ENCODE measurements at regions not wholly inside any gene's neighbourhood (a gene's known extent, or its start where the extent isn't known, plus 50 kb on each side); places are given as distances from the start of the nearest gene placed in this dataset.

GRCh38 chr22:26851125-26851524 lies 193.7 kb downstream of the MIAT start:
- H3K27me3 ChIP-seq (ENCODE audit: low read depth): peaks cover 6% of the 10 kb centered on the region
- no peaks in the 10 kb centered on the region for H3K4me1 ChIP-seq
- no peak for DNase-seq
- H3K27ac ChIP-seq (replicated peaks): no peak overlapping the region
- H3K4me3 ChIP-seq: no peak overlapping the region
- H3K36me3 ChIP-seq: no peaks in the 10 kb centered on the region
- intact Hi-C loops (cut with micrococcal nuclease): no loop called here
- TF ChIP-seq CTCF (IDR thresholded peaks at IDR 0.05; ENCODE audit: borderline replicate concordance): no peak
- H3K9me3 ChIP-seq (replicated peaks): no peaks in the 10 kb centered on the region

GRCh38 chr22:26852176-26852575 lies 194.8 kb downstream of the MIAT start:
- H3K27me3 ChIP-seq (ENCODE audit: low read depth): peaks cover 6% of the 10 kb centered on the region
- no peaks in the 10 kb centered on the region for H3K9me3 ChIP-seq (replicated peaks)
- H3K27ac ChIP-seq (replicated peaks): no peak overlapping the region
- H3K36me3 ChIP-seq: no peaks in the 10 kb centered on the region
- DNase-seq: no peak
- intact Hi-C loops (cut with micrococcal nuclease): no loop called here
- TF ChIP-seq CTCF (IDR thresholded peaks at IDR 0.05; ENCODE audit: borderline replicate concordance): no peak
- H3K4me3 ChIP-seq: no peak overlapping the region
- no peaks in the 10 kb centered on the region for H3K4me1 ChIP-seq

- intact Hi-C loops (cut with micrococcal nuclease): no loop called here
- Histone ChIP-seq H3K36me3 (no peaks in the 10 kb centered on the region), H3K27me3 (ENCODE audit: low read depth) (peaks cover 6% of the 10 kb centered on the region), H3K9me3 (replicated peaks) (no peaks in the 10 kb centered on the region), H3K4me1 (no peaks in the 10 kb centered on the region), H3K27ac (replicated peaks) (no peak overlapping the region), H3K4me3 (no peak overlapping the region)
- TF ChIP-seq CTCF (IDR thresholded peaks at IDR 0.05; ENCODE audit: borderline replicate concordance): no peak
- DNase-seq: no peak
Measured at GRCh38 chr22:26853071-26853470, 195.7 kb downstream of the MIAT start.

GRCh38 chr22:26853495-26853894 lies 196.1 kb downstream of the MIAT start:
- H3K27ac ChIP-seq (replicated peaks): no peak overlapping the region
- intact Hi-C loops (cut with micrococcal nuclease): no loop called here
- no peak overlapping the region for H3K4me3 ChIP-seq
- no peaks in the 10 kb centered on the region for H3K4me1 ChIP-seq
- no peaks in the 10 kb centered on the region for H3K36me3 ChIP-seq
- TF ChIP-seq CTCF (IDR thresholded peaks at IDR 0.05; ENCODE audit: borderline replicate concordance): no peak
- no peak for DNase-seq
- peaks cover 6% of the 10 kb centered on the region for H3K27me3 ChIP-seq (ENCODE audit: low read depth)
- no peaks in the 10 kb centered on the region for H3K9me3 ChIP-seq (replicated peaks)

GRCh38 chr22:26857169-26857568 lies 199.8 kb downstream of the MIAT start:
- H3K9me3 ChIP-seq (replicated peaks): no peaks in the 10 kb centered on the region
- no peaks in the 10 kb centered on the region for H3K36me3 ChIP-seq
- H3K4me3 ChIP-seq: no peak overlapping the region
- intact Hi-C loops (cut with micrococcal nuclease): no loop called here
- DNase-seq: no peak
- H3K27ac ChIP-seq (replicated peaks): no peak overlapping the region
- no peaks in the 10 kb centered on the region for H3K4me1 ChIP-seq
- H3K27me3 ChIP-seq (ENCODE audit: low read depth): no peaks in the 10 kb centered on the region
- TF ChIP-seq CTCF (IDR thresholded peaks at IDR 0.05; ENCODE audit: borderline replicate concordance): no peak

- no peaks in the 10 kb centered on the region for H3K27me3 ChIP-seq (ENCODE audit: low read depth)
- H3K27ac ChIP-seq (replicated peaks): no peak overlapping the region
- no peak for DNase-seq
- intact Hi-C loops (cut with micrococcal nuclease): no loop called here
- no peak for TF ChIP-seq CTCF (IDR thresholded peaks at IDR 0.05; ENCODE audit: borderline replicate concordance)
- no peak overlapping the region for H3K4me3 ChIP-seq
- no peaks in the 10 kb centered on the region for H3K4me1 ChIP-seq
- peaks cover under 1% of the 10 kb centered on the region for H3K9me3 ChIP-seq (replicated peaks)
- peaks cover 3% of the 10 kb centered on the region for H3K36me3 ChIP-seq
Measured at GRCh38 chr22:26860301-26860700, 202.9 kb downstream of the MIAT start.

Data from left ventricle myocardium inferior (tissue), 1 donor.